H1 (cell line): ENCODE measurements at regions not wholly inside any gene's neighbourhood (a gene's known extent, or its start where the extent isn't known, plus 50 kb on each side); places are given as distances from the start of the nearest gene placed in this dataset.
A peak's percentile ranks its signal among the peaks of the same experiment; 100 is the strongest.

Experiments used
- CTCF ChIA-PET: fragments of 300-600 bp; sonication (Branson Sonifier 250); formaldehyde crosslinking; loops from one replicate; lab custom pipeline; 2021; ENCODE audit not compliant: partially characterized antibody; lab: Charles Lee
- POLR2A ChIA-PET: fragments of 300-600 bp; sonication (Branson Sonifier 250); formaldehyde crosslinking; loops from one replicate; lab custom pipeline; 2021; ENCODE audit warnings: inconsistent platforms; ENCODE audit not compliant: partially characterized antibody; lab: Charles Lee
- DNase-seq, 2 experiments: peaks; one replicate each; pipeline versions ENCODE4 v3.0.0 to v3.0.0-alpha.2; 2010 to 2022; ENCODE audit warnings: low spot score in 2 of 2, low read depth in 1 of 2, mixed read lengths in 1 of 2
- FAIRE-seq: peaks from 2 replicates; lab custom pipeline; 2011; peaks lifted over from hg19 to GRCh38; lab: Jason Lieb, UNC
- H2AFZ ChIP-seq: 2 replicates; pipeline ENCODE4 v1.8.1; 2012; ENCODE audit warnings: low read length, inconsistent platforms
- H2AK5ac ChIP-seq: 2 replicates; pipeline ENCODE4 v1.6.1; 2013; ENCODE audit warnings: low read depth, low read length
- H2BK120ac ChIP-seq: replicated peaks from 2 replicates; pipeline ENCODE3; 2013; ENCODE audit warnings: low read depth, low read length, inconsistent platforms
- H2BK12ac ChIP-seq: 2 replicates; pipeline ENCODE4 v1.6.1; 2013; ENCODE audit warnings: low read depth, low read length
- H2BK15ac ChIP-seq: 2 replicates; pipeline ENCODE4 v1.6.1; 2013; ENCODE audit warnings: low read length
- H2BK20ac ChIP-seq: 2 replicates; pipeline ENCODE4 v1.6.1; 2013; ENCODE audit warnings: low read length
- H2BK5ac ChIP-seq: 2 replicates; pipeline ENCODE4 v1.6.1; 2013; ENCODE audit warnings: low read depth, low read length
- H3K14ac ChIP-seq: 2 replicates; pipeline ENCODE4 v1.6.1; 2013; ENCODE audit warnings: inconsistent platforms; ENCODE audit not compliant: insufficient read length
- H3K18ac ChIP-seq: 2 replicates; pipeline ENCODE4 v1.6.1; 2013; ENCODE audit warnings: low read length; ENCODE audit errors: extremely low read depth
- H3K23ac ChIP-seq: 2 replicates; pipeline ENCODE4 v1.6.1; 2013; ENCODE audit warnings: inconsistent platforms; ENCODE audit not compliant: insufficient read length
- H3K23me2 ChIP-seq: 2 replicates; pipeline ENCODE4 v1.6.1; 2013; ENCODE audit warnings: low read depth, low read length
- H3K27ac ChIP-seq: 2 replicates; pipeline ENCODE4 v1.6.1; 2011; ENCODE audit warnings: low read depth, low read length, inconsistent platforms
- H3K27me3 ChIP-seq, 4 experiments: replicated peaks in 1 of 4; 1 replicate in 1 of 4; 2 replicates in 3 of 4; pipeline versions ENCODE4 v1.6.1 to v1.8.1; 2011 to 2013; ENCODE audit warnings: low read length in 3 of 4, mild to moderate bottlenecking in 3 of 4, inconsistent platforms in 2 of 4, mixed read lengths in 2 of 4, moderate library complexity in 1 of 4; ENCODE audit not compliant: control insufficient read depth in 3 of 4, insufficient read depth in 3 of 4; ENCODE audit errors: extremely low read depth in 1 of 4
- H3K36me3 ChIP-seq, 4 experiments: 2 replicates each; pipeline versions ENCODE4 v1.6.1 to v1.8.1; 2011 to 2013; ENCODE audit warnings: mild to moderate bottlenecking in 4 of 4, low read length in 3 of 4, moderate library complexity in 2 of 4, control low read depth in 1 of 4, inconsistent platforms in 1 of 4; ENCODE audit not compliant: insufficient read depth in 4 of 4, control insufficient read depth in 2 of 4
- H3K4ac ChIP-seq: replicated peaks from 2 replicates; pipeline ENCODE3; 2013; ENCODE audit warnings: low read length, low read depth, mixed read lengths, inconsistent platforms; ENCODE audit not compliant: insufficient read length
- H3K4me1 ChIP-seq, 4 experiments: replicated peaks in 1 of 4; 1 replicate in 1 of 4; 2 replicates in 3 of 4; pipeline versions ENCODE4 v1.6.1 to v1.8.1; 2011 to 2013; ENCODE audit warnings: low read length in 3 of 4, inconsistent platforms in 2 of 4, mixed read lengths in 1 of 4; ENCODE audit not compliant: insufficient read depth in 4 of 4, control insufficient read depth in 3 of 4
- H3K4me2 ChIP-seq, 2 experiments: 2 replicates each; pipeline versions ENCODE4 v1.6.1 to v1.8.1; 2011 to 2013; ENCODE audit warnings: low read depth in 2 of 2, low read length in 2 of 2, control low read depth in 1 of 2, inconsistent platforms in 1 of 2, mild to moderate bottlenecking in 1 of 2; ENCODE audit not compliant: insufficient read depth in 1 of 2
- H3K4me3 ChIP-seq, 4 experiments: fragments of 200-600, 300-600 bp in 1 of 4; sonication (generic), shearing (Covaris generic), sonication (Bioruptor Twin) in 1 of 4; 2 replicates each; pipeline versions ENCODE4 v1.5.1 to v1.8.1; 2011 to 2016; ENCODE audit warnings: low read length in 4 of 4, low read depth in 3 of 4, control low read depth in 2 of 4, inconsistent platforms in 2 of 4, mild to moderate bottlenecking in 2 of 4, mixed read lengths in 1 of 4, moderate library complexity in 1 of 4; ENCODE audit not compliant: insufficient read depth in 2 of 4; ENCODE audit errors: extremely low read depth in 1 of 4
- H3K56ac ChIP-seq: replicated peaks from 2 replicates; pipeline ENCODE3; 2013; ENCODE audit warnings: low read depth, mild to moderate bottlenecking, mixed read lengths, low read length, inconsistent platforms; ENCODE audit not compliant: insufficient read length
- H3K79me1 ChIP-seq: 2 replicates; pipeline ENCODE4 v1.6.1; 2013; ENCODE audit warnings: low read depth, low read length, control low read depth
- H3K79me2 ChIP-seq, 2 experiments: 2 replicates each; pipeline versions ENCODE4 v1.6.1 to v1.8.1; 2012 to 2013; ENCODE audit warnings: low read length in 2 of 2, mild to moderate bottlenecking in 2 of 2, inconsistent platforms in 1 of 2; ENCODE audit not compliant: insufficient read depth in 2 of 2, control insufficient read depth in 1 of 2
- H3K9ac ChIP-seq, 4 experiments: replicated peaks in 1 of 4; 1 replicate in 1 of 4; 2 replicates in 3 of 4; pipeline versions ENCODE4 v1.6.1 to v1.8.1; 2011 to 2013; ENCODE audit warnings: low read depth in 3 of 4, low read length in 3 of 4, control low read depth in 2 of 4, mild to moderate bottlenecking in 2 of 4, moderate library complexity in 2 of 4, inconsistent platforms in 1 of 4; ENCODE audit errors: extremely low read depth in 1 of 4
- H3K9me3 ChIP-seq, 2 experiments: 2 replicates each; pipeline versions ENCODE4 v1.6.1 to v1.8.1; 2012 to 2013; ENCODE audit warnings: mild to moderate bottlenecking in 2 of 2, moderate library complexity in 2 of 2, control low read depth in 1 of 2, inconsistent platforms in 1 of 2, low read depth in 1 of 2, low read length in 1 of 2, mixed read lengths in 1 of 2; ENCODE audit not compliant: insufficient read depth in 2 of 2
- H4K20me1 ChIP-seq, 2 experiments: replicated peaks in 1 of 2; 2 replicates each; pipeline versions ENCODE3 to v1.8.1; 2011 to 2013; ENCODE audit warnings: inconsistent platforms in 2 of 2, low read length in 2 of 2, mild to moderate bottlenecking in 1 of 2; ENCODE audit not compliant: insufficient read depth in 2 of 2, control insufficient read depth in 1 of 2
- H4K5ac ChIP-seq: 2 replicates; pipeline ENCODE4 v1.6.1; 2013; ENCODE audit warnings: low read length, low read depth, mixed read lengths, inconsistent platforms; ENCODE audit not compliant: insufficient read length
- H4K8ac ChIP-seq: 2 replicates; pipeline ENCODE4 v1.8.0; 2013; ENCODE audit warnings: mild to moderate bottlenecking, moderate library complexity, low read length, inconsistent platforms; ENCODE audit not compliant: insufficient read depth; ENCODE audit errors: extremely low read depth
- H4K91ac ChIP-seq: replicated peaks from 2 replicates; pipeline ENCODE3; 2013; ENCODE audit warnings: low read length, mixed read lengths, inconsistent platforms; ENCODE audit not compliant: insufficient read length
- BACH1 ChIP-seq: IDR thresholded peaks from 2 replicates; pipeline ENCODE4 v1.6.1; 2012; ENCODE audit warnings: low read length, improper control_type of control experiment
- RFX5 ChIP-seq: IDR thresholded peaks from 2 replicates; pipeline ENCODE4 v1.6.1; 2011; ENCODE audit warnings: low read depth, low read length, improper control_type of control experiment, borderline replicate concordance
- SP1 ChIP-seq: IDR thresholded peaks from 2 replicates; pipeline ENCODE4 v1.6.1; 2011; ENCODE audit warnings: low read depth, low read length
- WGBS, 2 experiments: shearing (Covaris generic) in 1 of 2; methylation state at CpG; one replicate each; pipeline versions ENCODE4 v1.1.6 to v1.1.7; 2013 to 2015; ENCODE audit warnings: low lambda C conversion rate in 2 of 2, mixed read lengths in 2 of 2, inconsistent platforms in 1 of 2, low coverage in 1 of 2, missing lambda C conversion rate in 1 of 2; ENCODE audit not compliant: insufficient replicate concordance in 2 of 2, insufficient coverage in 1 of 2, insufficient read length in 1 of 2; ENCODE audit errors: extremely low coverage in 1 of 2, missing lambda C conversion rate in 1 of 2; 5-methylcytosine and 5-hydroxymethylcytosine counted together

DNA sequence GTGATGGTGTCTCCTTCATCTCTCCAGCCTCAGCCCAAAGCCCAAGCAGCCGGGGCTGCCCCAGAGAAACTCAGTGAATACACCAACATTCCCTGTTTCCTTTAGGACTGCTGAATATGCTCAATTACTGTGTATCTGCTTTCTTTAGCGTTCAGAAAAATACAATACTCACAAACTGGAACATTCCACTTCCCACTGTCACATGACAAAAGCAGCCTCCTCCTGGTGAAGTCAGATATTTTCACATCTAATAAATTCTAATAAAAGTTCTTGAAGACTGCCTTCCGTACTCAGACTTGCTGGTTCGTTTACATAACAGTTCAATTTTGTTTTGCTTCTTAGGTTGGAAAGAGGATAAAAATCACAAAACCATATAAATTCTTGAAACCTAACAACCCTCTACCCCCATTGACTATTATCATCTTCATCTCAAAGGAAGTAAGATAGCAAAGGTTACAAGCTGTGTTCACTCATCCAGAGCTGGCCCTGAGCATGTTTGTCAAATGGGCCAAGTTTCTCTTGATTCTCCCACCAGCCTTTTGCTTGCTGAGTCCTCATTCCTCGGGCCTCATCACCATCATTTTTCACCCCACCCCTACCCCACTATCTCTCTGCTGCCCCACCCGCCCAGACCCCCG, 190.8 kb upstream of the HNRNPA3 start:
- Histone ChIP-seq H2AFZ (0 out of 2 replicates have a peak overlapping the region, but pooled peaks have one; percentile 14), H3K23me2 (no peaks in the 10 kb centered on the region), H3K56ac (no peak overlapping the region), H3K4ac (no peak overlapping the region), H3K4me1 (no peaks in the 10 kb centered on the region; a peak in 1 of 7 replicates), H2BK15ac (no peak overlapping the region), H3K9ac (no peak overlapping the region), H3K18ac (no peak overlapping the region), H4K20me1 (no peaks in the 10 kb centered on the region), H3K23ac (no peak overlapping the region), H2BK5ac (no peak overlapping the region), H3K14ac (no peak overlapping the region), H3K27ac (no peak overlapping the region), H3K79me2 (no peaks in the 10 kb centered on the region), H3K27me3 (no peaks in the 10 kb centered on the region), H2BK12ac (no peak overlapping the region), H3K4me2 (no peak overlapping the region), H2BK20ac (no peak overlapping the region), H2BK120ac (no peak overlapping the region), H3K4me3 (no peak overlapping the region), H4K8ac (no peak overlapping the region), H4K91ac (no peak overlapping the region), H3K36me3 (no peaks in the 10 kb centered on the region), H4K5ac (no peak overlapping the region), H2AK5ac (no peak overlapping the region), H3K9me3 (no peaks in the 10 kb centered on the region), H3K79me1 (no peaks in the 10 kb centered on the region)
- no peak for FAIRE-seq
- 89% methylated on average over 6 of the region's 7 CpGs; no CpG with 5 or more reads in 1 of the 2 experiments for WGBS, 2 experiments
- DNase-seq: no peak
- ChIA-PET POLR2A (no interaction called here), CTCF (interaction anchor here (1.5 kb wide), 1 partner anchor 127 kb away, joined by 5 read pairs; no protein-coding TSS in a partner anchor)
- no peak for TF ChIP-seq BACH1
- no peak for TF ChIP-seq RFX5
- no peak for TF ChIP-seq SP1
